Kidney epithelial cell (primary cell): ENCODE measurements at regions not wholly inside any gene's neighbourhood (a gene's known extent, or its start where the extent isn't known, plus 50 kb on each side); places are given as distances from the start of the nearest gene placed in this dataset.

ENCODE experiments used
- DNase-seq: peaks from one replicate; pipeline ENCODE4 v3.0.0-alpha.2; 2010; ENCODE audit warnings: low read depth
- H3K27me3 ChIP-seq: 2 replicates; pipeline ENCODE4 v1.6.0; 2011; ENCODE audit warnings: low read length; ENCODE audit not compliant: control insufficient read depth, insufficient read depth
- H3K36me3 ChIP-seq: 2 replicates; pipeline ENCODE4 v1.5.1; 2011; ENCODE audit warnings: low read length; ENCODE audit not compliant: control insufficient read depth, insufficient read depth
- H3K4me3 ChIP-seq: 2 replicates; pipeline ENCODE4 v1.5.1; 2011; ENCODE audit warnings: low read depth, mild to moderate bottlenecking, control low read depth, low read length
- CTCF ChIP-seq: IDR thresholded peaks from 2 replicates; pipeline ENCODE4 v1.5.1; 2011; ENCODE audit warnings: mild to moderate bottlenecking, moderate library complexity, low read length, control low read depth, inconsistent platforms; ENCODE audit not compliant: insufficient read depth, poor library complexity, severe bottlenecking

- no peak overlapping the region for H3K4me3 ChIP-seq
- no peaks in the 10 kb centered on the region for H3K36me3 ChIP-seq
- no peak for TF ChIP-seq CTCF
- no peaks in the 10 kb centered on the region for H3K27me3 ChIP-seq
- DNase-seq: no peak
These were observed 201.8 kb upstream of the RFC3 start for GRCh38 chr13:33616130-33616529.

- no peak for DNase-seq
- no peak overlapping the region for H3K4me3 ChIP-seq
These were observed 200.9 kb upstream of the RFC3 start for GRCh38 chr13:33617055-33617454.

GRCh38 chr13:33624253-33624652 lies 193.7 kb upstream of the RFC3 start:
- no peak for TF ChIP-seq CTCF
- Histone ChIP-seq H3K36me3 (no peaks in the 10 kb centered on the region), H3K27me3 (no peaks in the 10 kb centered on the region), H3K4me3 (no peak overlapping the region)
- DNase-seq: no peak

More at GRCh38 chr13:33617055-33617454, 200.9 kb upstream of the RFC3 start:
- H3K36me3 ChIP-seq: no peaks in the 10 kb centered on the region
- no peaks in the 10 kb centered on the region for H3K27me3 ChIP-seq
- no peak for TF ChIP-seq CTCF

GRCh38 chr13:33624740-33625139 lies 193.2 kb upstream of the RFC3 start:
- DNase-seq: no peak
- TF ChIP-seq CTCF: no peak
- Histone ChIP-seq H3K4me3 (no peak overlapping the region), H3K36me3 (no peaks in the 10 kb centered on the region), H3K27me3 (no peaks in the 10 kb centered on the region)

- Histone ChIP-seq H3K4me3 (no peak overlapping the region), H3K27me3 (no peaks in the 10 kb centered on the region), H3K36me3 (no peaks in the 10 kb centered on the region)
- no peak for TF ChIP-seq CTCF
- no peak for DNase-seq
These were observed 191.5 kb upstream of the RFC3 start for GRCh38 chr13:33626407-33626806.

- Histone ChIP-seq H3K27me3 (no peaks in the 10 kb centered on the region), H3K36me3 (no peaks in the 10 kb centered on the region), H3K4me3 (no peak overlapping the region)
- TF ChIP-seq CTCF: no peak
- DNase-seq: no peak
These were observed 189.3 kb upstream of the RFC3 start for GRCh38 chr13:33628662-33629061.
